Renal cortex interstitium (tissue), 11 donors: ENCODE measurements at regions not wholly inside any gene's neighbourhood (a gene's known extent, or its start where the extent isn't known, plus 50 kb on each side); places are given as distances from the start of the nearest gene placed in this dataset.
A peak's percentile ranks its signal among the peaks of the same experiment; 100 is the strongest.

ENCODE experiments used
- DNase-seq, 11 donors: peaks; one replicate each; pipeline ENCODE4 v3.0.0-alpha.2; 2013; ENCODE audit warnings: low read depth in 9 of 11, low spot score in 4 of 11; ENCODE audit errors: extremely low read depth in 1 of 11

DNA sequence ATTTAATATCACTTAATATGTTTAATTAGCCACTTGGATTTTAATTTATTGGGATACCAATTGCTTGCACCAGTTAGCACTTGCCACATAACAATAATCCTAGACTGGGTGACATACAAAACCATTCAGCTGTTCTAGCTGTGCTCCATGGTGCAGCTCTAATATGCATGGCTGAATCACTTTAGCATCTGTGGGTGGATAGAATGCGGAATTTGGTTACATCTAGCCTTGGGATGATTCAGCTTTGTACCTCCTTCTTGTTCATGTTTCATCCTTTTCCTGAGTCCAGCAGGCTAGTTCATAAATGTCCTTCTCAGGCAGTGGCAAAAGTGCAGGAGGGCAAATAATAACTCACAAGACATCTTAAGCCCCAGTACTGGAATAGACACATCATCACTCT lies 1263.0 kb downstream of the LRFN5 start:
- DNase-seq: no peak

DNA sequence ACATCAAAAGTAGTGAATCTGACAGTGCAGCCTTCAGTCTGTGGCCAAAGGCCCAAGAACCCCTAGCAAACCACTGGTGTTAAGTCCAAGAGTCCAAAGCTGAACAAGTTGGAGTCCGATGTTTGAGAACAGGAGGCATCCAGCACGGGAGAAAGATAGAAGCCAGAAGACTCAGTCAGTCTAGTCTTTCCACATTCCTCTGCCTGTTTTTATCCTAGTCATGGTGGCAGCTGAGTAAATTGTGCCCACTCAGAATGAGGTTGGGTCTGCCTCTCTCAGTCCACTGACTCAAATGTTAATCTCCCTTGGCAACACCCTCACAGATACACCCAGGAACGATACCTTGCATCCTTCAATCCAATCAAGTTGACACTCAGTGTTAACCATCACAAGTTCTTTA lies 1255.4 kb downstream of the LRFN5 start:
- no peak for DNase-seq

DNA sequence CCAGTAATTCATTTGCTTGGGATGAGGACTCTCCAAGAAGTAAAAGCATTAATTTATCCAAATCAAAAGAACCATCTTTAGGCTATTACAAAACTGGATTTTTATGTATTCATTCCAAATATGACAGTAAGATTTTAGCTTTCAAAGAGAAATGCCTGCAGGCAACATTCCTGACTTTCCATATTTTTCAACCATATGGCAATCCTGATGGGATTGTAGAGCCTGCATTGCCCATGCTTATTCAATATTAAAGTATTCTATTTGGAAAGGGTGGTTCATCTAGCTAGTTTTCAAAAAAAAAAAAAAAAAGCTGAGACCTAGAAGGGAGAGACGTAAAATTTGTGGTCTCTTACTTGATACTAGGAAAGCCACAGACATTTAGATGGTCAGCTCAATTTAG lies 1253.7 kb downstream of the LRFN5 start:
- no peak for DNase-seq

DNA sequence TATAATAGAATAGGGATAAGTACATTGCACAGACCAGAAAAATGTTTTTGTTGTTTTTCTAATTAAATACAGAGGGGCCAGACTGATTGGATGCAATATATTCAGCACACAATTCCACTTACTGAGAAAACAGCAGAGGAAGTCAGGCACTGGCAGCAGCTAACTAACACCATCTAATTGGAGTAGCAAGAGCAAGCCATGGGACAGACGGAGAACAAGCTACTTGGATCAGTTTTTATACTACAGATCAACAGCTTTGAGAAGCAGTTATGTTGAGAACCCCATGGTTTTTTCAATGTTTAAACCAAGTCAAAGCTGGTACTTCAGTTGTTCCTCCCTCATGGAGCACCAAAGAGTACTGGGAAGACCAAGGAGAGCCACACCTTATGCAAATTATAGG lies 1249.4 kb downstream of the LRFN5 start:
- DNase-seq: no peak

DNA sequence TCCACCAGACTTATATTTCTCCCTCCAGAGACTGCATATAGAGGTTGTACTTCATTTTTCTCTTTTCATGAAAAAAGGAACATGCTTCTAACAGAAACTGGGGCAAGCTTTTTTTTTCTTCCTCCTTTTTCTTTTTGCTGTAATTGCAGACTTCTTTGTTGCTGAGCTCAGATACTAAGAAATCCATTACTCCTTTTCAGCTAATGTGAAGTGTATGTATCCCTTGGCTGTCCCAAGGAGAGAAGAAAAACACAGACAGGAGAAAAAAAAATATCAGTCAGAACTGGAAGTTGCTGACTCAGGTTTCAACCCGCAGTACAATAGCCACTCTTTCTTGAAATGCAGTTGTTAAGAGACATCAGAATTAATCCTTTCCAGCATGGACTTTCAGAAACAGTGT lies 1248.4 kb downstream of the LRFN5 start:
- no peak for DNase-seq

DNA sequence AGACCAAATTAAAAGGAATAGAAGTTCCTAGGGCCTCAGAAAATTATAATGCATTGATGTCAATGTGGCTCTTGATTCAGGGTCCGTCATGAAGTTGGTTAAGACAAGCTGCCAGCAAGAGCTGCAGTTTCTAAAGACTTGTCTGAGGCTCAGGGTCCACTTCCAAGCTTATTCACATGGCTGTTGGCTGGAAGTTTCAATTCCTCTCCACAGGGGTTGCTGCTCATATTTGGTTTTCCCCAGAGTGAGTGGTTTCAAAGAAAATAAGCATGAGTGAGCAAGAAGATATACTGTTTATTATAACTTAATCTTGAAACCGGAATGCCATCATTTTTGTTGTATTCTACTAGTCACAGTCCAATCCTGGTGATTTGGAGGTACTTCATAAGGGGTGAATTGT lies 1247.4 kb downstream of the LRFN5 start:
- DNase-seq: no peak

DNA sequence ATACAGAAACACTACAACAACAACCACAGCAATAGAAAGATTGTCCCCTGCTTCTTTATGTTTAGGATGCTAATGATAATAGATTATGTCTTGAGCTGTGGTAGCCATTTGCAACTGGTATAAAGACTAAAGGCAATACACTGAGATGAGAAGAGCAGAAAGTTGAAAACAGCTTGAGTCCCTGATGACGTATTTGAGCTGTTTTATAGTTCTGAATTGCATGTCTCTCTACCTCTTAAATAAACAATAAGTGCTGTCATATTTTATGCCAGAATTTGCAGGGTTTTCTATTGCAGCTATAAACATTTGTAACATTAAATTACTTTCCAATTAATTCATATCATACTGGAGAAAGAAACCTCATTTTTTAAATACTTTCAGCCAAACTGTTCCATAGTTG lies 1242.0 kb downstream of the LRFN5 start:
- no peak for DNase-seq

DNA sequence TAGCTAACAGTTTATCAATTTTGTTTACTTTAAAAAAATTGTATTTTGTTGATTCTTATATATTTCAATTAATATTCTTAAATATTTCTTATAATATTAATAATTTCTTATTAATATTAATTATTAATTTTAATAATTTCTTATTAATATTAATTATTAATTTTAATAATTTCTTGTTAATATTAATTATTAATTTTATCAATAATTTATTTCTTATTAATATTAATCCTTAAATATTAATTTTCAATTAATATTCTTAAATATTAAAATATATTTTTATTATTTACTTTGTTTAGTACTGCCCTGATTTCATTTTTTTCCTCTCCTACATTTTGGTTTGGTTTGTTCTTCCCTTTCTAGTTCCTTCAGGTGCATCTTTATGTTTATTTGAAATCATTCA lies 1208.1 kb downstream of the LRFN5 start:
- DNase-seq: no peak

DNA sequence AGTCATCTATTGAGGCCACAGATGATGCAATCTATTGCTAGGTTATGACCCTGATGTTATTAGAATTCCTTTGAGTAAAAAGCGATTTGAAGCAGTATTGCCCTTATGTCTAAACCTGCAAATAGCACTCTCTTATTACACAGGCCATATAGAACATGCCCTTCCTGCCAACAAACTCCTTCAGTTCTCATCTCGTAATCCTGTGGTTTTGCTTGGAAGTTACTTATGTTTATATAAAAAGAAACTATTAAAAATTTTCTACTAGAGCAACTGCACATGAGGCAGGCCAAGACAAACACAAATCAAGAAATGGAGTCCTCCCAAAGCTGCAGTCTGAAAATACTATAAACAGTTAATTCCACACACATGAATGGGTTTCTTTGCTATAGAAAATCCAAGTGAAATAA lies 1200.2 kb downstream of the LRFN5 start:
- no peak for DNase-seq

DNA sequence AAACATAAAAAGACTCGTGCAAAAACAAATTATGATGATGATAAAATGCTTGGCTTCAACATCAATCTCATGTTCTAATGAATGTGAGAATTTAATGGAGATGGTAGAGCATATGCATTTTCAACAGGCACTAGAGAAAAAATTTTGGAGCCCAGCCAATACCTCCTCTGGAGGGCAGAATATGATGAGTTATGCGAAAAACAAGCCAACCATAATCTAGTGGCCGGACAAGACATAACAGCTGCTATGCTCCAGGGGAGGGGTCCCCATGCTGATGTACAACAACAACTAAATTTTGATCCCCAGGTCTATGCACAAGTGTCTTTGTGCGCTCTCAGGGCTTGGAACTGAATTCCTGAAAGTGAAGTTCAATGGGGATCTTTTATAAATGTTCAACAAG lies 1197.5 kb downstream of the LRFN5 start:
- DNase-seq: no peak

DNA sequence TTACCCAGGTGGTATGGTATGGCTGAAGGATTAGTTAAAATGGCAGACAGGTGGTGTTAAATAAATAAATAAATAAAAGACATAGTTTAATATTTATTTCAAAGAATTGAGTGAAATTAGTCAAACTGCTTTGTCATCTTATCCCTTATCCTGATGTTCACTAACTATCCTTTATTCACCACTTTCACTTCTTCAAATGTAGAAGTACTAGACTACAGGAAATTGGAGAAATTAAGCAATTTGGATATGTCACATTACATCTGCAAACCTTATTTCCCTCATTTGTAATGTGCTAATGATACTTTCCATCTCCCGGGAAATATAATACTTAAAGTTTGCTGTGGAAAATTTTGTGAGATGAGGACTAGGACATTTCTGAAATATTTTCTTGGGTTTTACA lies 1195.7 kb downstream of the LRFN5 start:
- no peak for DNase-seq

DNA sequence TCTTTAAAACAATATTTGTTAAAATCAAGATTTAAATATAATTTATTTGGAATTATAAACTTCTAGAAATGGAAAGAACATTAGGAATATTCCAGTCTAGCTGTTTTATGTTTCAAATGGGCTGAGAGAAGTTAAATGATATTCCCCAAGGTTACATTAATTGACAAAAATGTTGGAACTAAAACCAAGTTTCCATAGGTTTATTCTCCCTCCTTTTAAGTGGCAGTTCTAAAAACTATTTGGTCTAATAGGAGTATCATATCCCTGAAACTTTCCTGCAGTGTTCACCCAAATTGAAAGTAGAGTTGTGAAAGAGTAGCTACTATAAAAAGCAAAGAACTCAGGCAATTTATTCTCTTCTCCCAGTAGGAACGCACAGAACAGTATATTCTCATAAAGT lies 1185.5 kb downstream of the LRFN5 start:
- no peak for DNase-seq

DNA sequence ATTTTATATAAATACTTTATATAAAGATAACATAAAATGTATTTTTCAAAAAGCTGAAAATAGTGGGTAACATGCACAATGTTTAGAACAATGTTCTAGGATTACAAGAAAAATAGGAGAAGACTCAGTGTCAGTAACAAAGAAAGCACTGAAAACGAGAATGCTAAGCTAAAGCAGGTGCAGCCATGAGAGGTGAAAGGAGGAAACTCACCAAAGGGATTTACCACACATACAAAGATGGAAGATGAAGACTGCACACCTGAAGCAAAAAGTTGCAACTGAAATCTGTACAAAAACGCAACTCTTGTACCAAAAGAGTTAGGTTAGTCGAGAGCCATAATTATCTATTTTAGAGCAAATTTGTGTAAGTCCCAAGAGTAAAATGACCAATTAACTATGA lies 1176.1 kb downstream of the LRFN5 start:
- DNase-seq: no peak

DNA sequence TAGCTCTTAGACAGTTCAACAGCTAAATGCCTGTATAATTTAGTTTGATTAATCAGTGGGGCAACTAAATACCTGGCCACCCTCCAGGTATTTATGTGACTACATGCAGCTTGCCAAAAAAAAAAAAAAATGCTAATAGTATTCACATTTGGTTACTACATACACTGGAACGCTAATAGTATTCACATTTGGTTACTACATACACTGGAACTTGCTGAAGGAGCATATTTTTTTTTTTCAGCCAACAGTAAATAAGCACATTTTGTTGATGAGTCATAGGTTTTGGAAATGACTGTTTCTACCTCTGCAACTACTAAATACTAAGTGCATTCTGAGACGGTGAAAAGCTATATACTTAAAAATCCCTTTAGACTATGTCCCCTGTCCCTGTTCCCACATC lies 1172.3 kb downstream of the LRFN5 start:
- DNase-seq: no peak

DNA sequence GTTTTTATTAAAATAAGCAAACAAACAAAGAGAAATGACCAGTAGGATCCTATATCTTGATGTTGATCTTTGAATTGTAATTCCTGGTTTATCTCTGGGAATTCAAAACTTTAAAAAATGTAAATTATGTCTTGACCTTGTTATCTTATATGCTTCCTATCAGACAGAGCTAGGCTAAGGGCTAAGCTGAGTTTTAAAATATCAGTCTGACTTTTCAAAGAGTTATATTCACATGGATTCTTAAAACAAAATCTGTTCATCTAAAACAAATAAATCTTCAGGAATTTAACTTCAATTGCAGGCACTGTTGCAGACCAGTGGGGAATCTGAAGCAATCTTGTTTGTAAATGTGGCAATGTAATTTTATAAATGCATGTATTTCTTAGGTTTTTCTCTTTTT lies 1144.1 kb downstream of the LRFN5 start:
- DNase-seq: no peak

DNA sequence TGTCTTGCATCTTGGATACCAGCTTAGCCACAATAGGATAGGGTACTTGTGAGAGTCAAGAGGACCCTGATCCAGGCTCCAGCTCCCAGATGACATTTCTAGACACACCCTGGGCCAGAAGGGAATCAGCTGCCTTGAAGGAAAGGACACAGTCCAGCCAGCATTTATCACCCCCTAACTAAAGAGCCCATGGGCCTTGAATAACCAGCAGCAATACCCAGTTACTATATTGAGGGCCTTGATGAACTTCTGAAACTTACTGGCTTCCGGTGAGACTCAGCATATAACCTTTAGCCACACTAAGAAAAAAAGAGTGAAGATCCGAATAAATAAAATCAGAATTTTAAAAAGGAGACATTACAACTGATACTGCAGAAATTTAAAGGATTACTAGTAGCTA lies 1135.4 kb downstream of the LRFN5 start:
- DNase-seq: no peak

DNA sequence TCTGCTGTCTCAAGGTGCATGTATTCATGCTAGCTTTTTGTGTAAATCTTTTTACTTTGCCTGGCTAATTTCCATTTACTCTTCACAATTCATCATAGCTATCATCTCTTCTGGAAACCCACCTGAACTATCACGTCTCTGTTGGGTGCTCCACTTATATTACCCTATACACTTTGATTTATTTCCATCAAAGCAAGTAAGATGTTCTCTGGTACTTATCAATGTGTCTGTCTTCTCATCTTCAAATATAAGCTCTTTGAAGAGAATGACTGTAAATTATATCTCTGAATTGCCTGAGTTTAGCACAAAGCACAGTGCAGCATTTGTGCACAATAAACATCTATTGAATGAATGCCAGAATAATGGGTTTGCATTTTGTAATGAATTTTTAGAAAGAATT lies 1129.7 kb downstream of the LRFN5 start:
- no peak for DNase-seq

DNA sequence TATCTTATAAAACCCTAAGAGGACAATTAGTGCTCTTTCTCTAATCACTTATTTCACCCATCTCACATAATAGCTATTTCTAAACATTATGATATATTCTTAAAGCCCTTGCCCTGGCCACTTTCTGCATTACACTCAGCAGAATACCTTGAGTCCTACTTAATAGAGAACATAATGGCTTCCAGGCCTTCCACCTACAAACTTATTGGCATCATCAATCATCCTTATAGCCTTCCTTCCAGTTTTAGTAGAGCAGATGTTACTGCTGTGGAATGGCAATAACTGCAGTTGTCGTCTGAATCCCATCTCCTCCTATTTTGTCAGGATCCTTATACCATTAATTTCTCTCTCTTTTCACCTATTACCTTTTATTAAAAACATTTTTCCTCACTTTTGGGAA lies 1127.4 kb downstream of the LRFN5 start:
- peak in 1 of 11 donors; percentile 3 for DNase-seq

DNA sequence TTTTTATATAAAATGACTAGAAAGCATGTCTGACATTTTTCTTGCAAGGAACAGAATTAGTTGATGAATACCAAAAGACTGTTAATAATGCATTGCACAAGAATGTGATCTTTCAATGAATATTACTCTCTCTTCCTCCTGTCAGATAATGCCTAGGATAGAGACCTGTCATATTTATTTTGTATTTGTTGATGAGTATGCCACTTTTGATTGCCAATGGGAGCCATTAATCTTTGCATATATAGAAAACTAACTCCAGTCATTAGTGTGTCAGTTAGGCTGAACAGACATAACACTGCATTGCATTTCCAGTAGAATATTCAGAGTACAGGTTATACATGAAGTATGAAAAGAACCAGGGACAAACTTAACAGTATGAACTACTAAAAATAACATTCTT lies 1125.3 kb downstream of the LRFN5 start:
- no peak for DNase-seq

DNA sequence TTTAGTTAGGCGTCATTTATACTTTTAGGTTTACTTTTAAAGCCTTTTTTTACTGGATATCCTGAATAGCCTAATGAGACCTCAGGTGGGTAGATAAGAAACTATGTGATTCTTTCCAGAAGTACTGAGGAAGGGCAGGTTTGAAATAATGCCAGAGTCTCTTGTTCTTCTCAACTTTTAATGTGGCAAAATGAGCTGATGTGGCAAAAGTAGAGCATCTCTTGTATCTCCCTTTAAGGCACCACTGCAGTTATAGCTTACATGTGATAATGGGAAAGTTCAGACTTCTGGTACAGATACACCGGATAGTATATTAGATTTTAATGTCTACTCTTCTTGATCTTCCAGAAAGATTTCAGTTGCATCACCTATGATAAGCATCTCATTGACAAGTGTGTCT lies 1124.8 kb downstream of the LRFN5 start:
- no peak for DNase-seq

DNA sequence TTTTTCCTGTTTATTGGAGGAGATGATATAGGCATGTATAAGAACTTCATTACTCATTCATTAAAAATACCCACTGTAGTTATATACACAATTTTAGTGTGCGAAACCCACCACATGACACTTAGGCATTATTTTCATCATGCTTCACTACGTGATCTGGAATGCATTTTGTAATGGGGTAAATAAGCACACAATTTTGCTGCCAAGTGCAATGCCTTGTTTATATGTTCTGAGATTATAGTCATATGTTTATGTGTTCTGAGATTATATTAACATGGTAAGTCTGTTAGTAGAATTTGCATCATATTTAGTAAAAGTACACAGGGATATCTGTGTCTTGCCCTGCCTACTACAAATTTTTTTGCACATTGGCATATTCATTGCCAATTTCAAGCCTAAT lies 1123.0 kb downstream of the LRFN5 start:
- DNase-seq: no peak

DNA sequence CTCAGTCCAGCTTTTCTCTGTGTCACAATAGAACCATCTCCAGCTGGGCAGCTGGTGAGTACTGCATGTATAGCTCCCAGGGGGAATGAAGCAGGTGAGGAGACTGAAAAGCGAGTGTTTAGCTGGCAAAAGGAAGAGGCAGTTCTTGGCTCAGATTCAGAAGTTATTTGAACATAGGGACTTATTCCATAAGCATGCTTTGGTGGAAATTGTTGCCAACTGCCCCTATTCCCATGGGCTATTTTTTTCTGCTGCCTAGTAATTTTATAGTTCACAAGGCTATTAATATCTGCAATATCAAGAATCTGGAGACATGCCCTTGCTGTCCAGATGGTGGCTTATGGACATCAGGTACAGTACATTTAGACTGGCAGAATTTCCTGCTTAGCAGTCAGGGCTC lies 1112.7 kb downstream of the LRFN5 start:
- DNase-seq: no peak
